Islet of Langerhans (tissue), 1 donor: ENCODE measurements at regions not wholly inside any gene's neighbourhood (a gene's known extent, or its start where the extent isn't known, plus 50 kb on each side); places are given as distances from the start of the nearest gene placed in this dataset.

ENCODE experiments used
- FAIRE-seq: peaks from one replicate; lab custom pipeline; 2011; peaks lifted over from hg19 to GRCh38; lab: Jason Lieb, UNC

DNA sequence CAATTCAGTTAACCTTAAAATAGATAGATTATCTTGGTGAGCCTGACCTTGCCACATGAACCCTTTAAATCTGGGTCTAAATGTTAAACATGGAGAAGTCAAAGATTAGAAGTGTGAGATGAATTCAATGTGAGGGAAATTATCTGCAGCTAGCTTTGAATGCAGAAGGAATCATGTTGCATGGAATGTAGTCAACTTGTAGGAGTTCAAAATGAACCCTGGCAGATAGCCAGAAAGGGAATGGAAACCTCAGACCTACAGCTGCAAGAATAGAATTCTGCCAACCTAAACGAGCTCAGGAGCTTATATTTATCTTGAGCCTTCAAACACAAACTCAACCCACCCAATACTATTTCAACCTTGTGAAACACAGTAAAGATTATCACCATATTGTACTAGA is 632.5 kb downstream of the KCTD8 start:
- no peak for FAIRE-seq

DNA sequence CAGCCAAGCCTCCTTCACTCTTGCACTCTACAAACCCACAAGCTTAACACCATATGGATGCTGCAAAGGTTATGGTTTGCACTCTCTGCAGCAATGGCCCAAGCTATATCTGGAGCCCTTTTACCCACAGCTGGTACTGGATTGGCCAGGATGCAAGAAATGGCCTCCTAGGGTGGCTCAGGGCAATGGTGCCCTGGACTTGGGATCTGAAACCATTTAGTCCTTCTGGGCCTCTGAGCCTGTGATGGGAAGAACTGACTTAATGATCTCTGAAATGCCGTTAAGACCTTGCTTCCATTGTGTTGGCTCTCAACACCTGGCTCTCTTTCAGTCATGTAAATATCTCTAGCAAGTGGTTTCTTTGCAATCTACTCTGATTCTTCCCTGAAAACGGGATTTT is 626.0 kb downstream of the KCTD8 start:
- no peak for FAIRE-seq

DNA sequence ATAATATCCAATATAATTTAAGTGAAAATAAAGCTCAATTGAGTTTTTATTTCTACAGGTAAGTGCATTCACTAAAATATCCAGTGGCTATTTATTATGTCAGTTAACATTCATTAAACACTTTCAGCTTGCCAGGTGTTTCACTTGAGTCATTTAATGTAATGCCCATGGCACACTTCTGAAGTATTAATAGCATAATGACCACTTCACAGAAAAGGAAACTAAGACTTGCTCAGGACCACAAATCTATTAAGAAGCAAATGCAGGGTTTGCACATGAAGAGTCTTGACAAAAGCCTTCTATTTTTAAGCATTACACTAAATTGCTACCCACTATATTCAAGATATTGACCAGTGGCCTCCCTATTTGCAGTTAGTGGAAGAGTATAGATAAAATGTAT is 612.7 kb downstream of the KCTD8 start:
- peak; percentile 9 for FAIRE-seq

DNA sequence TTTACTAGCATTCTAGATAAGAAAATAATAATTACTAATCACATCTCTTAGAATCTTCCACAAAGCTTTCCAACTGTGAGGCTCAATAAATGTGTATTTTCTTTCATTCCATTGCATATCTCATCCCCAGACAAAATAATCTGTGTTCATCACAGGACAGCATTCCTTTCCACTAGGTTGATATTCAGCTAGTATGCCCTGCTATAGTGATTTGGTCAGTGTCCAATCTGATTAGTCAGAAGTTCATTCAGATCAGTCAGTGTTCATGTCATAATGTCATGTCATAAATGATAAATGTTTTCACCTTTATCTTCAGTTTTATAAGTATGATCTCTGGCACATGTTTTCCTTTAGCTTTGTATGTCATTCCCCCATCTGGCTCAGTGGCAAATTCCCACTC is 611.4 kb downstream of the KCTD8 start:
- FAIRE-seq, result no peak

DNA sequence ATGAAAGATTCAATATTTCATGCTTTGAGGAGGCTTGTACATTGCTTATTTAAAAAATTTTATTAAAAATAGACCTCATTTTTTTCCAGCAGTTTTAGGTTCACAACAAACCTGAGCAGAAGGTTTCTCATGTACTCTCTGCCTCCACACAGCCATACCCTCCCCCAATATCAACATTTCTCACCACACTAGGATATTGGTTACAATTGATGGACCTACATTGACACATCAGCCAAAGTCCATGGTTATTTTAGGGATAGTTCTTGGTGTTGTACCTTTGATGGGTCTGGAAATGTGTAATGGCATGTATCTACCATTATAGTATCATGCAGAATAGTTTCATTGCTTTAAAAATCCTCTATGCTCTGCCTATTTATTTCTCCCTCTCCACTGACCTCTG is 611.0 kb downstream of the KCTD8 start:
- FAIRE-seq, result no peak

DNA sequence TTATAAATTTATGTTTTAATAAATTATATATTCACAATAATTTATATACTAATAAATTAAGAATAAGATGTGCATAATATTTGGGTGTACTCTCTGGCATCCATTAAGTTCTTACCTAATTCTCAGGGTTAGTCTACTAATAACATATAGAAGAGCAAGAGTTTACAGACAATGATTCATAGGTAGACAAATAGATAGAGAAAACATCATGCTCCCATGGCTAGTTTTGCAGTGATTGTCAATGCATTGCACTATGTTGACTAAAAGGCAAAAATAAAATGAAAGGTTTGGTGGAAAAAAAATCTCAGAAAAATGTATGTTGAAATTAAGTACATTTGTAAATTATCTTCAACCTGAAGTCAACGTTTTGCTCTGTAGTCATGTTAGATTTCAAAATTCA is 606.0 kb downstream of the KCTD8 start:
- FAIRE-seq, result no peak

DNA sequence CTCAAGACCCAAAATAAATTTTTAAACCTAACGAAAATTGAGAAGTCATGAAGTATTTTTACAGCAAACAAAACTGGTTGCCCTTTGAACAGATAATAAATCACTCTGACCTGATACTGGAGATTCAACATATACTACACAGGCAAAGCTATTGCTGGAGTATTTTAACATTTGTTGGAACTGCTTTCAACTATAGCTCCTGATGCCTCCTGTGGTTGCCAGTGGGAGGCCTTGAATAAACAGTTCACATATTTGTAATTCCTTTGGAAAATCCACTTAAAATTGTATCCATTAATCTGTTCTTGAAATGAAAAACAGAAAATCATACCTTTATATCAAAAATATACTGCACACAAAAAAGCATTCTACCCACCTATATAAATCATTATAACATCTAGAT is 605.1 kb downstream of the KCTD8 start:
- FAIRE-seq, result no peak

DNA sequence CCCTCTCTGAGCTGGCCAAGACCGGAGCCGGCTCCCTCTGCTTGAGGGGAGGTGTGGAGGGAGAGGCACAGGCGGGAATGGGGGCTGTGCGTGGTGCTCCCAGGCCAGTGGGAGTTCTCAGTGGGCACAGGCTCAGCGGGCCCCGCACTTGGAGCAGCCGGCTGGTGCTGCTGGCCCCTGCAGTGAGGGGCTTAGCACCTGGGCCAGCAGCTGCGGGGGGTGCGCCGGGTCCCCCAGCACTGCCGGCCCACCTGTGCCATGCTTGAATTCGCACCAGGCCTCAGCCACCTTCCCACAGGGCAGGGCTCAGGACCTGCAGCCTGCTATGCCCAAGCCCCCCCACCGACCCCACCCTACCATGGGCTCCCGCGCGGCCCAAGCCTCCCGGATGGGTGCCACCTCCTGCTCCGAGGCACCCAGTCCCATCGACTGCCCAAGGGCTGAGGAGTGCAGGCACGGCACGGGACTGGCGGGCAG is 602.5 kb downstream of the KCTD8 start:
- no peak for FAIRE-seq

DNA sequence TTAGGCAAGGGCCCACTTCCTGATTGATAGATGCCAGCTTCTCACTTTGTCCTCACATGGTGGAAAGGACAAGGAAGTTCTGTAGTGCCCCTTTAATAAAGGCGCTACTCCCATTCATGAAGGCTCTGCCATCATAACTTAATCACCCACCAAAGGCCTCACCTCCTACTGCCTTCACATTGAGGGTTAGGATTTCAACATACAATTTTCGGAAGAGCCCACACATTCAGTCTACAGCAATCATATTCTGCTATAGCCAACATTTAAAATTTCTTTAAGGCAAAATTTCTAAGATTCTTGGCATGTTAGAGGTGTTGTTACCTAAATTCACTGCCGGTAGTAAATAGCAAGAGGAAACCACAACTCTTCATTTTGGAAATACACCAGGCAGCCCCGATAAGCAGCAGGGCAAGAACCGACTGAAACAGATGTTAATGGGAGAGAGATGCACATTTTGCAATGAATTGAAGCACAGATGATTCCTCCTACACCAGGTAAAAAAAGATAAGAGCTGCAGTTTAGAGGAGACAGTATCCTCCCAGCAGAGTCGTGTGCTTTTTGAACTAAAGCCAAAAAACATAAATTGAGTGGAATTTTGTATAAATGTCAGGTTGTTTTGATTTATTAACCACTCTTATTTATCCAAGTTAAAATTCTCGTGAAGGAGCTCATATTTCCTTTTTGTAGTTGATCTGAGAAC is 594.9 kb downstream of the KCTD8 start:
- no peak for FAIRE-seq

DNA sequence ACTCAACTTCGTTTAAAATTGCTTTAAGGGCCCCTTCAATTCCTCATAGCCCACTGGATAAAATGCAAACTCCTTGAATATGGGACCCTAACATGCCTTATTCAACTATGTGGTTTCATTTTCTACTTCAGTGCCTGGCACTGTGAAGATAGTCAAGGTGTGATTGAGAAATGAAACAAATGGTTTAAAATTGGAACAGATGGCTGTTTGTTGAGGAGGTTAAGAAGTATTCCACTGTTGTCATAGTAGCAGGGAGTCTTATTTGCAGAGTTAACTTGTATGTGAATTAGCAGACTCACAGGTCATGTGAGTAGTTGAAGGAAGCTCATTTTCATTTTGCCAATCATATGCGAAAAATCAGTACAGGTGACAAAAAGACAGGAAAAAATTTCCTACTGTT is 593.3 kb downstream of the KCTD8 start:
- FAIRE-seq, result peak; percentile 96

DNA sequence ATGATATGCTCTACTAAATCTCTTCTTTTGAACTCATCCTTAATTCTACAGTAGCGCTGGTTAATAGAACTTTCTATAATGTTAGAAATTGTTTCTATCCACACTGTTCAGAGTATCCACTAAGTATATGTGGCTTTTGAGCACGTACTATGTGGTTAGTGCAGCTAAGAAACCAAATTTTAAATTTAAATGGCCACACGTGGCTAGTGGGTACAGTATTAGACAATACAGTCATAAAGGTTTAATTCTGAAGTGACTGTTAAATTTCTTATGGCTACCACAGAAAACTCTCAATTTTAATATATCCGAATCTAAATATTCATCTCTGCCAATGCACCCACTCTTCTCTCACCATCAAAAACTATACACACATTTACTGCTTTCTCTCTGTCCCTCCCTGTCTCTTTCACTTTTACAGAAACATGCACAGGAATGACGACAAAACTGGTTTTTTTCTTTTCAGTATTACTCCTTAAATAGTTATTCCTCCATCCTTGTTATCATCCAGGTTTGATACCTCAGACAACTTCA is 583.9 kb downstream of the KCTD8 start:
- FAIRE-seq, result no peak

DNA sequence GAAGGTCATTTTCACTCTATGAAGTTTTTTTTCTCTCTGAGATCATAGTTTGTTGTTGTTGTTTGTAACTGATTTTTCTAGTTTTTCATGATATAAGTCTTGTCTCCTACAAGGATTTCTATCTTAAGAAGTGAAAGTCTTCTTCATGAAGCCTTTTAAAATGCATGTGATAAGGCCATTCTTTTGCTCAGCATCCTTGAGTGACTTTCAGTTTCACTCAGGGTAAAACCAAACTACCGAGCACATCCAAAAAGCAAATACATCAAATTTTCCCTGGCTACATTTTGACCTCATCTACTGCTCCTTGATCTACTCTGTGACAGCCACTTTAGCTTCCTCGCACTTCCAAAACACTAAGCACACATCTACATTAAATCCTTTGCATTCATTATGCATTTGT is 580.7 kb downstream of the KCTD8 start:
- no peak for FAIRE-seq

DNA sequence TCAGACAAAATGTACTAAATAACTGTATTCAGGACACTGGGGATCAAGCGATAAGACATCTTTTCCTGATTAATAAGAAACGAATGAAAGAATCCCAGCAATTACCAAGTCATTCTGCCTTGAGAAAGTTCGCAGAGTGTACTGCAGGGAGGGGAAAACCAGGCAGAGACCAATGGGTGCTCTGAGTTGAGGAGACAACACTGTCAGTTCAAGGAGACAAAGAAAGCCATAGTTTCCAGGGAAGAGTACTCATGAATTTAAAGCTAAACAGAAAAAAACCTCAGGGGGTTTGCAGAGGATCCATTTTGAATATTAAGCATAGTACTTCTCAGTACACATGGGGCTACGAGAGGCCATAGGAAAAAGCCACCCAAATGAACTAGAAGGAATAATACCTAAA is 573.0 kb downstream of the KCTD8 start:
- no peak for FAIRE-seq

DNA sequence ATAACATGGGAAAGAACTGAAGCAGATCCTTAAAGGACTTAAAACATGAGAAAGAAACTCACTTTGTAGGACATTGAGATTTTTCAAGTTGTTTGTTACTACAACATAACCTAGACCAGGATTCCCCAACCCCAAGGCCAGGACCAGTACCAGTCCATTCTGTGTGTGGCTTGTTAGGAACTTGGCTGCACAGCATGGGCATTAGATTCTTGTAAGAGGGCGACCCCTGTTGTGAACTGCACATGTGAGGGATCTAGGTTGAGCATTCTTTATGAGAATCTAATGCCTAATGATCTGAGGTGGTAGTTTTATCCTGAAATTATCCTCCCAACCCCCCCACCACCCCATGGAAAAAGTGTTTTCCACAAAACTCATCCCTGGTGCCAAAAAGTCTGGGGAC is 566.1 kb downstream of the KCTD8 start:
- FAIRE-seq, result no peak

DNA sequence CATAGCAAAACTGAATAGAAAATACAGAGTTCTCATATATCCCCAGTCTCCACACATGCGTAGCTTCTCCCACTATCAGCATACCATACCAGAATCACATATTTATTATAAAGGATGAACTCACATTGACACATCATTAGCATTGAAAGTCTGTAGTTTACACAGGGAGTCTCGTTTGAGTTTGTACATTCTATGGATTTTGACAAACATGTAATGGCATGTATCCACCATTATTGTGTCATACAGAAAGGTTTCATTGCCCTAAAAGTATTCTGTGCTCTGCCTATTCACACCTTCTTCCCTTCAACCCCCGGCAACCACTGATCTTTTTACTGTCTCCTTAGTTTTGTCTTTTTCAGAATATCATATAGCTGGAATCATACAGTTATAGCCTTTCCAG is 562.4 kb downstream of the KCTD8 start:
- FAIRE-seq, result no peak

DNA sequence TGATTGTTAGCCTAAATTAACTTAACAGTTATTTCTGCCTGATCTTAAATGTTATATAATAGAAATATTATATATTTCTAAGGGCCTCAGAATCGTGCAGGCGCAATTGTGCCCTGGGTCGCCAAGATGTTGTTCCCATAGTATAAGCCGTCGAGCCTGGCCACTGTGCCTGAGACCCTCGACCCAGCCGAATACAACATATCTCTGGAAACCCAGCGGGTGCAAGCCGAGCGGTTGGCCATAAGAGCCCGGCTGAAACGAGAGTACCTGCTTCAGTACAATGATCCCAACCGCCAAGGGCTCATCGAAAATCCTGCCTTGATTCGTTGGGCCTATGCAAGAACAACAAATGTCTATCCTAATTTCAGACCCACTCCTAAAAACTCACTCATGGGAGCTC is 549.8 kb downstream of the KCTD8 start:
- no peak for FAIRE-seq

DNA sequence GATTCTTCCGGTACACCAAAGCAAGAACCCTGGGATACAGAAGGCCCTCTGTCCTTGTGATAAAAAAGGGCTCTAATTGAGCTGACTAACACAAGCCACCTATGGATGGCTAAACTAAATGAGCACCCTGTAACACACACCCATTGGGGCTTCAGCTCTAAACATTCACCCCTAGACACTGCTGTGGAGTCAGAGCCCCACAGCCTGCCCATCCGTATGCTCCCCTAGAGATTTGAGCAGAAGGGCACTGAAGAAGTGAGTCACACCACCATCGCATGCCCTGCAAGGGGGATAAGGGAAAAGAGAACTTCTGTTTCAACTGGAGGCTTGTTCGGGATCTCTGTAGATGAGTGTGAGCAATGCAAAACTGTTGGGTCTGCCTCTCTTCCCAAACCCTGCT is 545.2 kb downstream of the KCTD8 start:
- no peak for FAIRE-seq

DNA sequence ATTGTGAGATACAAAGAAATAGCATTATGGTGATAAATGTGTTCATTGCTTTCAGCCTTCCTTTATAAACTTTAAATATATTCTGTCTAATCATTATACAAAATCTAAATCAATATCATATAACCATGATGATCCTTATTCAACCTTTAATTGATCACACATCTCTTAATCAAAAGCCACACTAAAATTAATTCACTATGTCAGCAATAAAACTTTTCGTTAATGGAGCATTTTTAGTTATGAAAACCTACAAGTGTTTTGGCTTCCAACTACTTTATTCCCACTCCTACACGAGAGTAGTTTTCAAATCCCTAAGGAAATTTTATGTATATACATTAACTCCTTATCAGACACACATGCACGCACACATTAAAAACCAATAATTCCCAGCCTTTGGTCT is 530.2 kb downstream of the KCTD8 start:
- FAIRE-seq, result no peak

DNA sequence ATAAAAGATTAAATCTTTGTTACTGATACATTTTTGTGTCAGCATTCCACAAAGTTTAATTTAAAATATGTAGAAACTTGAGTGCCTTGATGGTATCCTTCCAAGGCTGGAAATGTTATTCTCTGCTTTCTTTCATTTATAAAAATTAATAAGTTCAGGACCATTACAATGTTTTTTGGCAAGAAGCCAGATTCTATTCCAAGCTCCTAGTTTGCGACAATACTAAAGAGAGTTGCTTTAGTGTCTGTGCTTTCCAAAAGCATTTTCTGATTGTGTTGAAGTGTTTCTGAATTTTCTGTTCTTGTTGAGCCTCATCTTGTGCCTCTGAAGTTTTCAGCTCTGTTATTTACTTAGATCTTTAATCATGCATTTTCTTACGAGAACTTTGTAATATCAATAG is 516.2 kb downstream of the KCTD8 start:
- no peak for FAIRE-seq

DNA sequence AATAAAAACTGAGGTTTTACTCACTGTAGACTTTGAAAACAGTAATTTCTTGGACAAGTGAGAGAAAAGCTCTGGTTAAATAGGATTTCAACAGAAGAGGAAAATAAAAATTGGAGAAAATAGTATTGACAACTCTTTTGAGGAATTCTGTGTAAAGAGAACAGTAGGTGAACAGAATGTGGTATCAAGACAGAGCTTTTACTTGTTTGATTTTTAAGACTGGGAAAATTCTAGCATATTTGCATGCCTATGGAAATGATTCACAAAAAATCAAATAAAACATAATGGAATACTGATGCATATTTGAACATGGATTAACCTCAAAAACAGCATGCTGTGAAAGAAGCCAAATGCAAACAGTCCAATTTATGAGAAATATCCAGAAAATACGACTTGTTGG is 504.6 kb downstream of the KCTD8 start:
- no peak for FAIRE-seq

DNA sequence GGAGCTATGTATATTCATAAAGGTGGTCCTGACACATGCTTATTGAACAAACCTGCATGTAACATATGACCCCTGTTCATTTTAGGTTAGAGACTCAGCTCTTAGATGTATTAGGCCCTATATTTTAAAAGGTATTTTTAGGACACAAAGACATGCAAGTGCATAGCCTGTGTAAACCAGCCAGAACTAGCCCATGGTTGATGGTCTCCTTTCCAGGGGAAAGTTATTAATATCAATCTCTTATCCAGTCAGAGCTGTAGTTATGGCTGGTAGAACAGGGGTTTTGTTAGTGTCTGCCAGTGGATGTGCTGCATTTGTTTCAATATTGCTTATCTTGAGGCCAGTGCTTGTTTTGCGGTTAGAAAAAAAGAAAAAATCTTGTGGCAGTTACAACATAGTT is 488.6 kb downstream of the KCTD8 start:
- no peak for FAIRE-seq

DNA sequence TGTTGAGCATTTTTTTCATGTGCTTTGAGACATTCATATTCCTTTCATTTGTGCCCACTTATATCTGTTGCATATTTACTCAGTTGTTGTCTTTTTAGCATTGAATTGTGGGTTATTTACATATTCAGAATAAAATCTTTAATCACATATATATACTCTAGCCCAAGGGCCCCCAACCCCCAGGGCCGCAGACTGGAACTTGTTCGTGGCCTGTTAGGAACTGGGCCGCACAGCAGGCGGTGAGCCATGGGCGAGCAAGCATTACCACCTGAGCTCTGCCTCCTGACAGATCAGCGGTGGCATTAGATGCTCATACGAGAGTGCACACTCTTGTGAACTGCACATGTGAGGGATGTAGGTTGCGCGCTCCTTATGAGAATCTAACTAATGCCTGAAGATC is 480.6 kb downstream of the KCTD8 start:
- no peak for FAIRE-seq

DNA sequence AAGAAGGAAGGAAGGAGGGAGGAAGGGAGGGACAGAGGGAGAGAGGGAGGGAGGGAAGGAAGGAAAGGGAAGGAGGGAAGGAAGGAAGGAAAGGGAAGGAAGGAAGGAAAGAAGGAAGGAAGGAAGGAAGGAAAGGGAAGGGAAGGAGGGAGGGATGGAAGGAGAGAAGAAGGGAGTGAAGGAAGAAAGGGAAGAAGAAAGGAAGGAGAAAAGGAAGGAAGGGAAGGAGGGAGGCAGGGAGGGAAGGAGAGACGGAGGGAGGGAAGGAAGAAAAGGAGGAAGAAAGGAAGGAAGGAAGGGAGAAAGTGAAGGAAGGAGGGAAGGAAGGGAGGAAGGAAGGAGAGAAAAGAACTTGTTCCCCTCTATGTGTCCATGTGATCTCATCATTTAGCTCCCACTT is 465.0 kb downstream of the KCTD8 start:
- no peak for FAIRE-seq

DNA sequence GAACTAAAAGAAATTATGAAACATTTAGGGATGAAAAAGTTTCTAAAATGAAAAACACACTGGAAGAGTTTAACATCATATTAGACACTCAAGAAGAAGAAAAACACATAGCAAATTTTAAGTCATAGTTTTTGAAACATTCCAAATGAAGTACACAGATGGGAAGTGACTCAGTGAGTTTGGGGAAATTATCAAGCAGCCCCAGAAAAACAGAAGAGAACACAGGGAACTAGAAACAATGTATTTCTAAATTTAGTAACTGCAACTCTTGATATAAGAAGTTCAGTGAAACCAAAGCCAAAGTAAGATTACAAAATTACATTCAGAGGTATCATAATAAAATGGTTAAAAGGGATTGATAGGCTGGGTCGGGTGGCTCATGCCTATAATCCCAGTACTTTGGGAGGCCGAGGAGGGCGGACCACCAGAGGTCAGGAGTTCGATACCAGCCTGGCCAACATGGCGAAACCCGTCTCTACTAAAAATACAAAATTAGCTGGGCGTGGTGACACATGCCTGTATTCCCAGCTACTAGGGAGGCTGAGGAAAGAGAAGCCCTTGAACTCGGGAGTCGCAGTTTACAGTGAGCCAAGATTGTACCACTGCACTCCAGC is 461.2 kb downstream of the KCTD8 start:
- FAIRE-seq, result no peak
